Liver (tissue), 8 donors: ENCODE measurements at regions not wholly inside any gene's neighbourhood (a gene's known extent, or its start where the extent isn't known, plus 50 kb on each side); places are given as distances from the start of the nearest gene placed in this dataset.

Source experiments
- DNase-seq: peaks from one replicate; pipeline ENCODE4 v3.0.0-alpha.2; 2017; ENCODE audit warnings: low spot score
- H3K27ac ChIP-seq, 2 donors: one replicate each; pipeline ENCODE4 v1.7.0; 2013; ENCODE audit warnings: inconsistent platforms in 2 of 2, low read length in 2 of 2, control low read depth in 1 of 2, low read depth in 1 of 2, mild to moderate bottlenecking in 1 of 2
- H3K27me3 ChIP-seq, 4 donors: one replicate each; pipeline versions ENCODE4 v1.6.1 to v1.7.0; 2013; ENCODE audit warnings: low read length in 3 of 4, inconsistent platforms in 1 of 4, mild to moderate bottlenecking in 1 of 4, moderate library complexity in 1 of 4; ENCODE audit not compliant: control insufficient read depth in 4 of 4, insufficient read depth in 4 of 4
- H3K36me3 ChIP-seq, 4 donors: one replicate each; pipeline versions ENCODE4 v1.6.1 to v1.7.0; 2013; ENCODE audit warnings: low read length in 3 of 4, mild to moderate bottlenecking in 3 of 4, low read depth in 1 of 4, moderate library complexity in 1 of 4; ENCODE audit not compliant: control insufficient read depth in 4 of 4, insufficient read depth in 3 of 4
- H3K4me1 ChIP-seq, 4 donors: one replicate each; pipeline versions ENCODE4 v1.6.1 to v1.7.0; 2013; ENCODE audit warnings: low read length in 3 of 4, mild to moderate bottlenecking in 3 of 4, moderate library complexity in 1 of 4; ENCODE audit not compliant: control insufficient read depth in 4 of 4, insufficient read depth in 4 of 4
- H3K4me3 ChIP-seq, 3 donors: one replicate each; pipeline versions ENCODE4 v1.6.1 to v1.7.0; 2013; ENCODE audit warnings: low read length in 3 of 3, control low read depth in 1 of 3, low read depth in 1 of 3, mild to moderate bottlenecking in 1 of 3
- H3K9ac ChIP-seq, 2 donors: one replicate each; pipeline ENCODE4 v1.7.0; 2013; ENCODE audit warnings: low read length in 2 of 2, mild to moderate bottlenecking in 2 of 2, moderate library complexity in 2 of 2, control low read depth in 1 of 2, low read depth in 1 of 2
- H3K9me3 ChIP-seq, 4 donors: one replicate each; pipeline versions ENCODE4 v1.6.1 to v1.7.0; 2013; ENCODE audit warnings: low read length in 3 of 4; ENCODE audit not compliant: control insufficient read depth in 4 of 4
- EGR1 ChIP-seq, 2 donors: IDR thresholded peaks; 2 replicates each; pipeline ENCODE4 v1.6.1; 2016 to 2018; ENCODE audit warnings: antibody characterized with exemption in 2 of 2, low read depth in 2 of 2
- FOXA1 ChIP-seq: IDR thresholded peaks from 2 replicates; pipeline ENCODE4 v1.6.1; 2016; ENCODE audit warnings: antibody characterized with exemption
- FOXA2 ChIP-seq: IDR thresholded peaks from 2 replicates; pipeline ENCODE4 v1.6.1; 2016; ENCODE audit warnings: antibody characterized with exemption
- GABPA ChIP-seq, 2 donors: IDR thresholded peaks in 1 of 2; conservative IDR thresholded peaks in 1 of 2; 2 replicates each; pipeline ENCODE4 v1.6.1; 2016; ENCODE audit warnings: antibody characterized with exemption in 2 of 2, mild to moderate bottlenecking in 1 of 2, moderate library complexity in 1 of 2
- HNF4A ChIP-seq, 2 donors: conservative IDR thresholded peaks; 2 replicates each; pipeline ENCODE4 v1.6.1; 2016; ENCODE audit warnings: antibody characterized with exemption in 2 of 2, mild to moderate bottlenecking in 2 of 2
- HNF4G ChIP-seq: IDR thresholded peaks from 2 replicates; pipeline ENCODE4 v1.6.1; 2016; ENCODE audit warnings: antibody characterized with exemption
- JUND ChIP-seq, 2 donors: IDR thresholded peaks; 2 replicates each; pipeline ENCODE4 v1.6.1; 2016; ENCODE audit warnings: antibody characterized with exemption in 2 of 2
- NR2F2 ChIP-seq: IDR thresholded peaks from 2 replicates; pipeline ENCODE4 v1.6.1; 2016; ENCODE audit warnings: antibody characterized with exemption
- RAD21 ChIP-seq, 2 donors: IDR thresholded peaks; 2 replicates each; pipeline ENCODE4 v1.6.1; 2016; ENCODE audit warnings: antibody characterized with exemption in 2 of 2, mild to moderate bottlenecking in 2 of 2
- REST ChIP-seq: IDR thresholded peaks from 2 replicates; pipeline ENCODE4 v1.6.1; 2016; ENCODE audit warnings: antibody characterized with exemption, mild to moderate bottlenecking
- RXRA ChIP-seq, 2 donors: IDR thresholded peaks; 2 replicates each; pipeline ENCODE4 v1.6.1; 2017 to 2018; ENCODE audit warnings: antibody characterized with exemption in 2 of 2, mild to moderate bottlenecking in 1 of 2
- SP1 ChIP-seq: IDR thresholded peaks from 2 replicates; pipeline ENCODE4 v1.6.1; 2018; ENCODE audit warnings: antibody characterized with exemption, mild to moderate bottlenecking
- TAF1 ChIP-seq: conservative IDR thresholded peaks from 2 replicates; pipeline ENCODE4 v1.6.1; 2016; ENCODE audit warnings: antibody characterized with exemption, mild to moderate bottlenecking
- YY1 ChIP-seq: IDR thresholded peaks from 2 replicates; pipeline ENCODE4 v1.6.1; 2016; ENCODE audit warnings: antibody characterized with exemption, mild to moderate bottlenecking
- WGBS: extraction: QIAGEN DNeasy Blood & Tissue Kit; methylation state at CpG from one replicate; pipeline ENCODE4 v1.1.7; 2013; 5-methylcytosine and 5-hydroxymethylcytosine counted together
- TF ChIP-seq, protein P1 (sequence below): IDR thresholded peaks from 2 replicates; pipeline ENCODE4 v1.6.1; 2016; ENCODE audit warnings: antibody characterized with exemption
- TF ChIP-seq, protein P2 (sequence below): IDR thresholded peaks from 2 replicates; pipeline ENCODE4 v1.6.1; 2016; ENCODE audit warnings: antibody characterized with exemption
- TF ChIP-seq, protein P3 (sequence below): fragments of 150-350 bp; IDR thresholded peaks from 2 replicates; pipeline ENCODE4 v1.5.1; 2017; ENCODE audit warnings: improper control_type of control experiment, low read depth, low read length; ENCODE audit not compliant: missing input control
- TF ChIP-seq, protein P4 (sequence below): IDR thresholded peaks from 2 replicates; pipeline ENCODE4 v1.6.1; 2016; ENCODE audit warnings: antibody characterized with exemption
- donor health status: healthy.
- donor health status: healthy.
- donor health status: healthy.
- donor health status: healthy.
- donor health status: healthy.

GRCh38 chr6:11324453-11325015, 92.1 kb upstream of the NEDD9 start:
- no peaks in the 10 kb centered on the region for H3K27me3 ChIP-seq
- TF ChIP-seq, protein P1, sequence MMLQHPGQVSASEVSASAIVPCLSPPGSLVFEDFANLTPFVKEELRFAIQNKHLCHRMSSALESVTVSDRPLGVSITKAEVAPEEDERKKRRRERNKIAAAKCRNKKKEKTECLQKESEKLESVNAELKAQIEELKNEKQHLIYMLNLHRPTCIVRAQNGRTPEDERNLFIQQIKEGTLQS: no peak
- TF ChIP-seq TAF1 (no peak), RXRA (IDR thresholded peaks at IDR 0.05) (no peak), YY1 (no peak), EGR1 (IDR thresholded peaks at IDR 0.05; ENCODE audit: low read depth in 2 of 2) (no peak), NR2F2 (no peak), FOXA1 (no peak), JUND (IDR thresholded peaks at IDR 0.05) (no peak), RAD21 (IDR thresholded peaks at IDR 0.05) (no peak), GABPA (IDR thresholded peaks at IDR 0.05 in 1 of 2, conservative IDR thresholded peaks at IDR 0.05 in 1 of 2) (no peak), HNF4G (no peak), HNF4A (conservative IDR thresholded peaks at IDR 0.05) (no peak), REST (no peak), SP1 (no peak), FOXA2 (no peak)
- TF ChIP-seq, protein P2, sequence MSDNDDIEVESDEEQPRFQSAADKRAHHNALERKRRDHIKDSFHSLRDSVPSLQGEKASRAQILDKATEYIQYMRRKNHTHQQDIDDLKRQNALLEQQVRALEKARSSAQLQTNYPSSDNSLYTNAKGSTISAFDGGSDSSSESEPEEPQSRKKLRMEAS: no peak
- TF ChIP-seq, protein P3, sequence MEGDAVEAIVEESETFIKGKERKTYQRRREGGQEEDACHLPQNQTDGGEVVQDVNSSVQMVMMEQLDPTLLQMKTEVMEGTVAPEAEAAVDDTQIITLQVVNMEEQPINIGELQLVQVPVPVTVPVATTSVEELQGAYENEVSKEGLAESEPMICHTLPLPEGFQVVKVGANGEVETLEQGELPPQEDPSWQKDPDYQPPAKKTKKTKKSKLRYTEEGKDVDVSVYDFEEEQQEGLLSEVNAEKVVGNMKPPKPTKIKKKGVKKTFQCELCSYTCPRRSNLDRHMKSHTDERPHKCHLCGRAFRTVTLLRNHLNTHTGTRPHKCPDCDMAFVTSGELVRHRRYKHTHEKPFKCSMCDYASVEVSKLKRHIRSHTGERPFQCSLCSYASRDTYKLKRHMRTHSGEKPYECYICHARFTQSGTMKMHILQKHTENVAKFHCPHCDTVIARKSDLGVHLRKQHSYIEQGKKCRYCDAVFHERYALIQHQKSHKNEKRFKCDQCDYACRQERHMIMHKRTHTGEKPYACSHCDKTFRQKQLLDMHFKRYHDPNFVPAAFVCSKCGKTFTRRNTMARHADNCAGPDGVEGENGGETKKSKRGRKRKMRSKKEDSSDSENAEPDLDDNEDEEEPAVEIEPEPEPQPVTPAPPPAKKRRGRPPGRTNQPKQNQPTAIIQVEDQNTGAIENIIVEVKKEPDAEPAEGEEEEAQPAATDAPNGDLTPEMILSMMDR: no peak
- TF ChIP-seq, protein P4, sequence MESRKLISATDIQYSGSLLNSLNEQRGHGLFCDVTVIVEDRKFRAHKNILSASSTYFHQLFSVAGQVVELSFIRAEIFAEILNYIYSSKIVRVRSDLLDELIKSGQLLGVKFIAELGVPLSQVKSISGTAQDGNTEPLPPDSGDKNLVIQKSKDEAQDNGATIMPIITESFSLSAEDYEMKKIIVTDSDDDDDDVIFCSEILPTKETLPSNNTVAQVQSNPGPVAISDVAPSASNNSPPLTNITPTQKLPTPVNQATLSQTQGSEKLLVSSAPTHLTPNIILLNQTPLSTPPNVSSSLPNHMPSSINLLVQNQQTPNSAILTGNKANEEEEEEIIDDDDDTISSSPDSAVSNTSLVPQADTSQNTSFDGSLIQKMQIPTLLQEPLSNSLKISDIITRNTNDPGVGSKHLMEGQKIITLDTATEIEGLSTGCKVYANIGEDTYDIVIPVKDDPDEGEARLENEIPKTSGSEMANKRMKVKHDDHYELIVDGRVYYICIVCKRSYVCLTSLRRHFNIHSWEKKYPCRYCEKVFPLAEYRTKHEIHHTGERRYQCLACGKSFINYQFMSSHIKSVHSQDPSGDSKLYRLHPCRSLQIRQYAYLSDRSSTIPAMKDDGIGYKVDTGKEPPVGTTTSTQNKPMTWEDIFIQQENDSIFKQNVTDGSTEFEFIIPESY: no peak
- peak overlapping the region in 1 of 2 donors; percentile 59 for H3K27ac ChIP-seq
- H3K9ac ChIP-seq: no peak overlapping the region
- no peak for DNase-seq
- no peaks in the 10 kb centered on the region for H3K9me3 ChIP-seq
- H3K36me3 ChIP-seq: no peaks in the 10 kb centered on the region
- 95% methylated on average over 6 of the region's 6 CpGs for WGBS
- H3K4me1 ChIP-seq: peaks cover 0 to 4% (median 0%) of the 10 kb centered on the region in 4 donors
- H3K4me3 ChIP-seq: no peak overlapping the region
